ENCODE measurements at regions not wholly inside any gene's neighbourhood (a gene's known extent, or its start where the extent isn't known, plus 50 kb on each side); places are given as distances from the start of the nearest gene placed in this dataset.
"Not testable (repeated sequence)": the region's sequence is repeated elsewhere in the genome, so short reads cannot be mapped to it uniquely, and the experiment has no call there.

DNA sequence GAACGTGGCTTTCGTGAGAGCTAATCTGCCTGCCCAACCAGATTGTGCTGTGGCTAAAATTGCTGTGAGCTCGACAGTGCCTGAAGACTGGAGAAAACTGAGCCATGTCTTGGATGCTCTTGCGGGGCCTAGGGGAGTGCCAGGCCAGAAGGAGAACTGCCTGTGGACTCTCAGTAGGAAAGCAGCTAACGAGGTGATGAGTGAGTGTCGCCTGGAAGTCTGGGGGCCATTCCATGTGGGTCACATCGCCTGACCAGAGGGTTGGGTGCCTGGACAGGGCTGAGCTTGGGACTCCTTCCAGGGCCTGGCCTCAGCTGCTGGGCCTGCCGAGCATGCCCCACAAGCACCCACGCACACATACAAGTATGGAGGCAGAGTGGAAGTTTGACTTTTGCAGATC lies 166.5 kb downstream of the VEGFA start:
- DNase-seq (ENCODE audit: low read depth, low spot score), result no peak

DNA sequence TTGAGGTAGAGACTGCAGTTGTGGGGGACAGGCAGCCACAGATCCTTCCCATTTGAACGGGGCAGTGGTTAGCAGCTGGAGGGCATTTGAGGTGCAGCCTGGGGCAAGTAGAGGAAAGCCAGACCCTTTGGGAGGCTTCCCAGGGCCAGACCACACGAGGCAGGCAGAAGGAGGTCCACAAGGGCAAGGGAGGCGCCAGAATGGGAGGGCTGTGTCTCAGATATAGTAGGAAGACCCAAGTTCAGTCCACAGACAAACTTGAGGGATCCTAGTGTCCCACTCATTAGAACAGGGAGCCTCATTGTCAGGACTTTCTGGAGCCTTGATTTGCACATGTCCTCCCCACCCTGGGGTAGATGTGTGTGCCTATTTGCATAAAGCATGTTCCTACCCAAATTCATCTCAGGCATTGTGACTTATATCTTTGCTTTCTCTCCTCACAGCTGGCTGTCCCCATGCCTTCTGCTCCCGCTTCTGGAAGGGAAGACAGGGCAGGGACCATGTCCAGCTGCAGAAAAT lies 166.0 kb downstream of the VEGFA start:
- DNase-seq (ENCODE audit: low read depth, low spot score), result no peak

DNA sequence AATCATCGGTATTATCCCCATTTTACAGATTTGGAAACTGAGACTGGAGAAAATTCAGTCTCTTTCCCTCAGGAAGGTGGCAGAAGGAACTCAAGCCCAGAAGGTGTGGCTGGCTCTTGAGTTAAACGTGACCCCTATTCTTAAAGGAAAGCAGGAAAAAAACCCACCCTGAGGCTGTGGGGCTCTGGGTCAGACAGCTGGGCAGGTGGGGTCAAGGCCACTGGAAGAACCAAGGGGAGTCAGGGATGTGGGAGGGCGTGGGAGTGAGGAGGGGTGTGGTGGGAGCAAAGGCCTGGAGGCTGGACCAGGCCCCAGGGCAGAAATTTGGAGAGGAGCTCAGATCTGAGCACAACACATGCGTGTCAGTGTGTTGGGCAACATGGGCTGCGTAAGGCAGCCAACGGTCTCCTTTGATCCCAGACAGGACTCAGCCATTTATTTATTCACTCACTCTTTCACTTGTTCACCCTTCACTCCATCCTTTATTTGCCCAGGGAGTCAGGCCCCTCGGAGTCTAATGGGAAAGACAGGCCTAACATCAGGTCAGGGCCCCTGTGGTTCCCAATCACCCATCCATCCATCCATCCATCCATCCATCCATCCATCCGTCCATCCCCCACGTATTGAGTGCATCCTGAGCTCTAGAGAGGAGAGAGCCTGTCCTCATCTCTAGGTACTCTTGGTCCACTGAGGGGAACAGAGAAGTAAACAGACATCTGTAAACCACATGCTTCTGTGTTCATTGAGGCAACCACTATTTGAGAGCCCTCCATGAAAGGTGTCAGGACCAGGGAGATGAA lies 165.0 kb downstream of the VEGFA start:
- DNase-seq (ENCODE audit: low read depth, low spot score), result no peak

DNA sequence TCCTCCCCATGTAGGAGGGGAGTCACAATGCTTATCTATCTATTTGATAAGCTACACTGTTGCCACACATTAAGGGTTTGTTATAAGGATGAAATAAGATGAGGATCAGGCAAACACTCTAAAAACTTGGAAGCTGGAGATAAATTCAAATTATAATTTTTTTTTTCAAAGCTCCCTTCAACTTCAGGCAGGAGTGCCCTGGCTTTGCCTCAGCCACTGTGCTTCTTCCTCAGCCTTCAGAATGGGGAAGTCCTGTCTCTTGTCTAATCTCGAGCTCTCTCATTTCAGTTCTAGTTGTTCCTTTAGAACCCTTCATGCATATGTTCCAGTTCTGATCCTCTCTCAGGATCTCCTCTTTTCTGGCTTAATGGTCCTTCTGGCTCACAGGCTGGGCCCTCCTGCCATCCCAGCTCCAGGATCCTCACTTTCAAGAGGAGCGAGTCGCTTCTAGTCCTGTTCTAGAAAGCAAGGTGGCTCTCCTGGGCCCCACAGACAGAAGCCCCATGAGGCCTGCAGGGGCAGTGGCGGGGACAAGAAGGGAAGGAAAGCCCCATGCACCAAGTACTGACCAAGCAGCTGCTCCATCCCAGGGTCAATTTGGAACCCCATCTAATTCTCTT lies 164.3 kb downstream of the VEGFA start:
- no peak for DNase-seq (ENCODE audit: low read depth, low spot score)

DNA sequence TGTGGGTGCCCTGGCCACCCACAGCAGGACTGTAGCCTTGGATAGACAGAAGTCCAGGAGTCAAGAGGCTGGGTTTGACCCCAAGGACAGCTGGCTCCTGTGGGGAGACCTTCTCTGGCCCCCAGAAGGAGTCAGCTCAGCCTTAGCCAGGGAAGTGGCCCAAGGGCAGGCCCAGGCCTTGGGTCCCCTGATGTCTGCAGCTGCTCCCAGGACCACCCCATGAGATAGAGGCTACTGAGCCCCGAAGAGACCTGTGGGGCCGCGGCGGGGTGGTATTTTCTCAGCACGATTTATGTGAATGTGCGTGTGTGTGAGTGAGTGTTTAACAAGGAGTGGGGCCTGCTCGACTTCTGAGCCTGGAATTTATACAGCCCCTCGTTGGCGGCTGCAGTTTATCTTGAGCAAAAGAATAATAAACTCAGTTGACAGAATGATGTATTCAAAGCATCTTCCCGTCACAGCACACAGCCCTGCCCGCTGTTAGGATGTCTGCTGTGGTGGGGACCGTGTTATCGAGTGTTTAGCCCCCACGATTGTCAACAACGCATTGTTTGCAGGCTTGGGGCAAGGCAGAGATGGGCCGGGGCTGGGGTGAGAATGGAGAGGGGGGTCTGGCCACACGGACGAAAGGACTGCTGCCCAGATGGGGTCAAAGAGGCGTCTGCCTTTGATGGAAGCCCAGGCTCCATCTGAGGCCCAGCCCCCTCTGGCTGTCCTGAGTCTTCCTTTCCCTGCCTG lies 163.3 kb downstream of the VEGFA start:
- no peak for DNase-seq (ENCODE audit: low read depth, low spot score)

DNA sequence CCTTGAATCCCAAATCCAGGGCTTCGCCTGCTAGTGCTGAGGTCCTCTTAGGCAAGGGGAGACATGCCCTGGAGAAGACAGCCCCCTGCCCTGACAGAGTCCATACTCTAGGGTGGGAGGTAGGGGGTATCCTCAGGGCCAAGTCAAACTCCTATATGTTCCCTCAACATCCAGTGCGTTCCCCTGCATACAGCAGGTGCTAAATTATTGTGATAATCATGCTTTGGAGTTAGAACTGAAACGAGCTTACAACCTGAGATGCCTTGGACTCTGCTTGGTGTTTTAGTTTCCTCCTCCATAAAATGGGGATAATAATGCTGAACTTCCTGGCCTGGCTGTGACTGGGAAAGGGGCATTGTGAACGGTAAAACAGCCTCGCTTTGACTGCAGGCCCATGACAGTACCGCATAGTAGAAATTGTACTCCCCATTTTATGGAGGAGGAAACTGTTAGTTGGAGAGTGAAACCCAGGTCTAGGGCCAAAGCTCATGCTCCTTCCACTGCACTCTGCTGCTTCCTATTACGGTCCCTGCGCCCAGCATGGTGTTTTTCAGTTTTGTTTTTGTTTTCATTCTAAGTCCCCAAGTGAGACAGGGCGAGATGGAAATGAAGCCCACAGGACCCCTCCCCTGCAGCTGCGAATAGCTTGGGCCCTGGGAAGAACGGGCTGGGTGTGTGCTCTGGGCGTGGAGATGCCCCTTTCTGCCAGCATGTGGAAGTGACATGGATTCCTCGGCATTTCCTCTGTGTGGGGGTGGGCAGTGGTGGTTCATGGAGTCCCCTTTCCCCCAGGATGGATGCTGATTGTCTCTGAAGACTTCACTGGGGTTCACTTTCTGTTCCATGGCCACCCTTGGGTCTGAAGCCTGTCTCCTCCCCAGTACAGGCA lies 162.5 kb downstream of the VEGFA start:
- no peak for DNase-seq (ENCODE audit: low read depth, low spot score)

DNA sequence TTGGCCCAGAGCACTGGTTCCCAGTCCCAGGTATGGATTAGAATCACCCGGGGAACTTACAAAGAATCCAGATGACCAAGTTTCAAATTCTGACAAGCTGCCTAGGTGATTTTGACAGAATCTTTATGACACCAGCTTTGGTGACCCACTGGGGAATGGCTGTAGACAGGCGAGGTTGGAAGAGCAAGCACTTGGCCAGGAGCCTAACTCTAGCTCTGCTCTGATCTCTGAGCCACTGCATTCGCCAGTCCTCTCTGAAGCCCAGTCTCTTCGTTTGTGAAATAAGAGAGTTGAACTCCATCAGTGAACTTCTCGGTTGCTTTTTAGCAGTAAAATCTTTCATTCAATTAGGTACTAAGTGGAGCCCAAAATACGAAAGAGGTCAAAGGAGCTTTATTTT lies 161.2 kb downstream of the VEGFA start:
- DNase-seq (ENCODE audit: low read depth, low spot score), result no peak

DNA sequence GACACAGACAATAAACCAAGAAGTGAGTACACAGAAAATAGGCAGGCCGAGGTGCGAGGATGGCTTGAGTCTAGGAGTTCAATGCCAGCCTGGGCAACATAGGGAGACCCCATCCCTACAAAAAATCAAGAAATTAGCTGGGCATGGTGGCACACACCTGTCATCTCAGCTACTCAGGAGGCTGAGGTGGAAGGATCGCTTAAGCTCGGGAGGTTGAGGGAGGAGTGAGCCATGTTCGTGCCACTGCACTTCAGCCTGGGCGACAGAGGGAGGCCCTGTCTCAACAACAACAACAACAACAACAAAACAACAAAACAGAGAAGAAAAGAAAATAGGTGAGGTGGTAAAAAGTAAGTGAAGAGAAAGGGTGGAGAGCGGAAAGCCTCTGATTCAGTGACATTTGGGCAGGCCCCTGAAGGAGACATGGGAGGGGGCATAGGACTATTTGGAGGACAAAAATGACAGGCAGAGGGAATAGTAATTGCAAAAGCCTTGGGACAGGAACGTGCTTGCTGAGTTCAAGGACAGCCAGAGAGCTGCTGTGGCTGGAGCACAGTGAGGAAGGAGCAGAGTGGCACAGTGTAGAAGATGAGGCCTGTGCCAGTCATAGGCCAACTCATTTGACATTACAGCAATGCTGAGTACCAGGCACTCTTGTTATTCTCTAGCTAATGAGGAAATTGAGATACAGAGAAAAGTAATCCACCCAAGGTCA lies 160.6 kb downstream of the VEGFA start:
- DNase-seq (ENCODE audit: low read depth, low spot score), result no peak

DNA sequence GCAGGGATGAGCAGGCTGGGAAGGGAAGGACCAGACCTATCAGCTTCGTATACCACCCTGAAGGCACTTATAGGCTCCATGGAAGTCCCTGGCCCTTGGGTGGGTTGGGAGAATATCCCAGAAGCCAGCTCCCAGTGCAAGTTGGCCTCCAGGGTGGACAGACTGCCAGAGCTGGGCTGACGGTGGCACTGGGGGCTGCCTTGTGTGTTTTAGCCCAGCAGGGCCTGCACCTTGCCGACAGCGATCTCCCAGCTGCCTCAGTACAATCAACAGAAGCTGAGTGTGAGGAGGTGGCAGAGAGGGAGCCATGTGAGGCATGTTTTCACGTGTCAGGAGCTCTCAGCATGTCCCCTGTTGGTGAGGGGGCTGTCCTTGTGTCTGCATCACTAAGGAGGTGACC lies 159.5 kb downstream of the VEGFA start:
- no peak for DNase-seq (ENCODE audit: low read depth, low spot score)

DNA sequence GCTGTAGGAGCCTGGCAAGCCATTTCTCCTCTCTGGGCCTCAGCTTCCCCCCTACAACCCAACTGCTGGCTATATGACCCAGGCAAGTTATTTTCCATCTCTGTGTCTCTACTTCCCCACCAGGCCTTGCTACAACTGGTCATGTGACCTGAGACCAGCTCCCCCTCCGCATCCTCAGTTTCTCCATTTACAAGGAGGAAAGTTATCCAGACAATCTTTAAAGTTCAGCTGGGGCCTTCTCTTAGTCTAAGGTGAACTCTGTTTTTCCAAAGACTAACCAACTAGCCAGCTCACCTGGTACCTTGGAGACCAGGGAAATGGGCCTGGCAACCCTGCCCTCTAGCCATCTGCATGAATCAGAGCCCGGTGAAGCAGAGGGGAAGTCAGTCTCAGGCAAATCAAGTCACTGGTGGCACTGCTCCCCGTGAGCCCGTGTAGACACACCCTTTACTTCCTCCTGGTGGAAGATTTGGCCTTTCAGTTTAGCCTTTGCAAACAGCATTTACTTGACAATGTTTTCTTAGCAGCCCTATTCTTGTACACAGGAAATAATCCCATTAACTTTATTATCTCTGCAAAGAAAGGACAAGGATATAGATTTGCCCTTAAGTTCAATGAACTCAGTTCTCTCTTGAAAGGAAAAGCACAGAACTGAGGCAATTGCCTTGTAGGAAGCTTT lies 157.7 kb downstream of the VEGFA start:
- DNase-seq (ENCODE audit: low read depth, low spot score), result no peak

DNA sequence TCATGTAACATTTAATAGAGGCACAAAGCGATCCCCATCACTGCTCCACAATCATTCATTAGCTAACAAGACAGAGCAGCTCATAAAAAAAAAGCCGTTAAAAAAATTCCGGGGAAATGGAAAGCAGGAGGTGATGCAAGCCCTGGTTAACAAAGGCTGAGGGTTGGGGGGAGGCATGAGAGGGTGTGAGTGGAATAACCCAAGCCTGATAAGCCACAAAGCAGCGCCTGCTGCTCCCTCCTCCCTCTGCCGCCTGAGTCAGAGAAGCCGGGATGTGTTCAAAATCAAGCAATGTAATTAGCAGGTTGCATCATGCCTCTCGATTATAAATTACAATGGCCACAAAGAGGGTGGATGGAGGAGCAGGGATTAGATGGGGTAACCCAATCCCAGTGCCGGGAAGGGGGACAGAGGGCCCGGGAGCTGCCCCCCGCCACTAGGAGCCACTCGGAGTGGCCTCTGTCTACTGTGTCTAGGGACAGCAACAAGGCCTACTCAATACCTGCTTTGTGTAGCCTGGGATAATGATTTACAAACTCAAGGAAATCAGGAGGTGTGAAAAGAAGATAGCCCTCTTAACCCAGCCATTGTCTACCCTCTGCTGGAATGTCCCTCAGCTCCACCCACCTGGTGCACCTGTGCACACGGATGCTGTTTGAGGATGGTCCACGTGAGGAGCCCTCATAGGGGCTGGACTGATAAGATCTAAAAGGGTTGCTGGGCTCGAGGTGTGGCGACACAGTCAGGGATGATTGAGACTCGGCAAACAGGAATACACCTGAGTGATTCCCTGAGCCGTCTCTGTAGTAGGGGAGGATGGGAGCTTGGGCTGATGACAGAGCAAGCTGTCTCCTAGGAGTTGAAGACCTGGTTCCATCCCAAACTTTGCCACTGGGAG lies 156.9 kb downstream of the VEGFA start:
- peak; percentile 59 for DNase-seq (ENCODE audit: low read depth, low spot score)

DNA sequence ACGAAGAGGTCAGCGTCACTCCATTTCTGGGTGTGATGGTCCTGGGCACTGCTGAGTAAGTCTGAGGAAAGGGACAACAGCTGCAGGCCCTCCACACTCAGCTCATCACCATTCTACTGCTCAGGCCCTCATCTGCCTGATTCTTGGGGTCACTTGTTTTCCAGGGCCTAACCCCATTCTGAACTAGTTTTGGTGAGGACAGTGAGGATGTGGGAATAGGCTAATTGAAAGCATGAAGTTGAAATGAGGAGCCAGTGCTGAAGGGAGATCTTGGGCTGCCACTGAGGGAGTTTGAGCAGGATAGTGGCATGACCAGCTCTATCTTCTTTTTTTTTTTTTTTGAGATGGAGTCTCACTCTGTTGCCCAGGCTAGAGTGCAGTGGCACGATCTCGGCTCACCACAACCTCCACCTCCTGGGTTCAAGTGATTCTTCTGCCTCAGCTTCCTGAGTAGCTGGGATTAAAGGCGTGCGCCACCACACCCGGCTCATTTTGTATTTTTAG lies 155.7 kb downstream of the VEGFA start:
- not testable (repeated sequence) for DNase-seq (ENCODE audit: low read depth, low spot score)

DNA sequence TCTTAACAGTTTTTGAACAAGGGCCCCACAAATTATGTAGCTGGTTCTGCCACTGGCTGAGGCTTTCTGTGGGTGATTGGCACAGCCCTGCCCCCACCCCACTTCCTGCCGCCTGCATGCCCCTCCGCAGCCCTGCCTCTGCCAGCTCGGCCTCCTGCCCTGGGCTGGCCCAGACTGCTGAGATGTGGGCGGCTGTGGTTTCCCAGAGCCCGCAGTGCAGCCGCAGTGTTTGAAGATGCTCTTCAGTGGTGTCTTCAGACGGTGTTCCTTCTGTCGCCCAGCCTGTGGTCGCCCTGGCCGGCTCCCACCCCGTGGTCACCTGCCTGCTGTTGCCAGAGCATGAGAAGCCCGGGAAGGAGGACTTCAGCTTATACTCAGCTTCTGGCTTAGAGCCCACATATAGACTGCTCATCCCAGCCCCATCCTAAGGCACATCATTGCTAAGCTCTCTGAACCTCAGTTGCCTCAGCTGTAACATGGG lies 154.3 kb downstream of the VEGFA start:
- no peak for DNase-seq (ENCODE audit: low read depth, low spot score)

DNA sequence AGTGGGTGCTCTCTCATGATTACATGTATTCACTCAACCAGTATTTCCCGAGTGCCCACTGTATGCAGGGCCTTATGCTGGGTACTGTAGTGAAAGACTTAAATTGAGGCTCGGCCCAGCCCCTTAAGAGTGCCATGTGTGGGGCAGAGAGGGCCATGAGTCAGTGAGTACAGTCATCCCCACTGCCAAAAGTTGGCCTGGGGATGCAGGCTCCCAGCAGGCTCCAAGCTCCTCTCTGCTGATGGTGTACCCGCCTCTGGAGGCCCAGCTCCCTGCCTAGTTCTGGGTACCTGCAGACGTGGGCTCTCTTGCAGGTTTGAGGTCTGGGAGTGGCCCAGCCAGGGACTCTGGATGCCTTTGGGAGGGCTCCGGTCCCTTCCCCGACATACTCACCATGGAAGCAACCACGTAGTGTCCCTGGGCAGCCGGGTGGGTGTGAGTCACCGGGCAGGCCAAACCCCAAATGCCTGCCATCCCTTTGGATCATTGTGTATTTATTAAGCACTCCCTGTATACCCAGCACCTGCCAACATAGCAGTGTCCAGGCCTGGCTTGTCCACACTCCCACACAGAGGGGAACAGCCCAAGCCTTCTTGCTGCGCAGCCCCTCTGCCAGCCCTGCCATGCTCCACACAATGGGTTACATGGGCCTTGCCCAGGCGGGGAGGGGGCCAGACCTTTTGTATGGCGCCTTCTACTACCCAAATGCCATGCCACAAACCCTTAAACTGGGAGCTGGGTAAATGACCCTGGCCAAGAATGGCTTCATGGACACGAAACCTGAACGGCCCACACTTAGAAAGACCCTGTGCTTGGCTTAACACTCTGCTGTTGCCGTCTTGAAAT lies 153.6 kb downstream of the VEGFA start:
- no peak for DNase-seq (ENCODE audit: low read depth, low spot score)

DNA sequence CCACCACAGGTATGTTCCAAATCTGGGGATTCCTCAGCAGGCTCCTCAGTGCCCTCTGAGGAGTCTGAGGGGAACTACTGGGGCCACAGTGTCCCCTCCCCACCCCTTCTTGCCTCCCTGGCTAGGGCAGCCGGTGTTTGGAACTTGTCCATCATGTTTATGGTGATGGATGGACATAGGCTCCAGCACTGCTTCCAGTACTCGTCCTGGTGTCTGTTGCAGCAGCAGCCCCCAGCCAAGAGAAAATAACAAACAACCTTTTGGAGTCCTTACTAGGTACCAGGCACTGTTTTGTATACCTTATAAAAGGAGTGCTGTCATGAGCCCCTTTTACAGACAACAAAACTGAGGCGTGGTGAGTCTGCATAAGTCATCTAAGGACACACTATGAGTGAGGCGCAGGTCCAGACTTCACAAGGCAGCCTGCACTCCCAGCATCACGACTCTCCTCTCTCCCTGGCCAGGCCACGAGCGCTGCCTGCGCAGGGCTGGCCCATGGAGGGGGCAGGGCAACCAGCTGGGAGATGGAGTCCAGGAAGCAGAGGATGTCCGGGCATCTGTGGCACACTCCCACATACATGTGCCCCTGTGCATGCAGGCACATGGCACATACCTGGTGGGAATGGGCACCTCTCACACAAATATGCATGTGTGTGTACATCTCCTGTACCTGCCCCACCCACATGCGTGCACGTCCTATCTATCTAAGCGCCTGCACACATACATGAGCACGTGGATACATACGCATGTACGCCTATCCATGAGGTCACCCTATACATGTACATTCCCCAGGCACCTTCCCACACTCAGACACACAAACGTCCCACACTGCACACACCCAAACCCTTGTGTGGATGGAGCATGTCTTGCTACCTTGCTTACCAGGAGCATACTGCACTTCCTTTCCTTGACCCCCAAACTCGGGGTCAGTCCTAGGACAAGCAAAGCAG lies 152.7 kb downstream of the VEGFA start:
- DNase-seq (ENCODE audit: low read depth, low spot score), result no peak

DNA sequence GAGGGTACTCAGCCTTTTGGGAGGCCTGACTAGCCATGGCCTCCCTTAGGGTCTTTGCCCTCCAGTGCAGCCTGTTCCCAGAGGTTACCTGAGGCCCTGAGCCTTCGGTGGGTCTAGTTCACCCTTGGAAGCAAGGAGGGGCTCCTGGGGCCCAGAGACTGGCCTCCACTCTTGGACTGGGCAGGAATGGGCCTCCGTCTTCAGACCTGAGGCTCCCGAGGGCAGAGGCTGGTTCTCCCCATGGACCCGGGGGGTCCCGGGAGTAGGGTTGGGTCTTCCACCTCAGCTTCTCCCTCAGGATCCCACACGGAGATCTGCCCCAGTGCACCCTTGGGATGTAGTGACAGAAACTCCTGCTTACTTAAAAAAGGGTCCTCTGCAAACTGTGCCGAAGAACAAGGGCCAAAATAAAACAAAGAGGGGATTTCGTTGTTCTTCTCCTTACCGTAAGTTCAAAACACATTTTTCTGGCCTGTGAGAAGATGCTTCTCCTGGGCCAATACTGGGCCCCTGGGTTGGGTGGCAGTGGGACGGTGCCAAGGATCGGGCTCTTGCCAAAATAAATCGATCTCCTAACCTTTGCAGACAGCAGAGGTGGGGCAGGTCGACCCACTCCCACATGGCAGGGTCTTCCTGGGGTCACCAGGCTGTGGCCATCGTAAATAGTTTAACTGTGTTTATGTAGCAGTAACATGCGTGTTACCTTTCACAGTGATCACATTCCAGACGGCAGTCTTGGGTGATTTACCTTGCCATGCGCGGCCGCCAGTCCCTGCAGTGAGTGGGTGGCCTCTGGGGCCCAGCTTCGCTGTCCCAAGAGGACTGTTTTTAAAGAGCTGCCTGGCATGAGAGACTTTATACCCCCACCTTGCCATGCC lies 151.8 kb downstream of the VEGFA start:
- no peak for DNase-seq (ENCODE audit: low read depth, low spot score)
